ENCODE measurements at regions not wholly inside any gene's neighbourhood (a gene's known extent, or its start where the extent isn't known, plus 50 kb on each side); places are given as distances from the start of the nearest gene placed in this dataset.

GRCh38 chr21:40985370-40985769 lies 138.4 kb upstream of the DSCAM start (continued):
- TF ChIP-seq ZBTB33 (IDR thresholded peaks at IDR 0.05; ENCODE audit: borderline replicate concordance, low read depth) (no peak), MAX (IDR thresholded peaks at IDR 0.05; ENCODE audit: low read depth) (no peak), EP300 (IDR thresholded peaks at IDR 0.05; ENCODE audit: borderline replicate concordance in 1 of 2, low read depth in 1 of 2, low read length in 1 of 2) (no peak), EZH2phosphoT487 (IDR thresholded peaks at IDR 0.05; ENCODE audit: borderline replicate concordance, low read depth) (no peak)

GRCh38 chr21:40990366-40990765 lies 143.4 kb upstream of the DSCAM start:
- ChIA-PET CTCF (no interaction called here), POLR2A (no interaction called here)
- Histone ChIP-seq H4K20me1 (ENCODE audit: insufficient read depth) (no peaks in the 10 kb centered on the region), H2AFZ (ENCODE audit: low read depth) (no peak overlapping the region), H3K4me2 (no peak overlapping the region), H3K4me1 (ENCODE audit: control insufficient read depth in 1 of 2, insufficient read depth in 2 of 2, low read depth in 1 of 2, low read length in 1 of 2) (no peaks in the 10 kb centered on the region), H3K9me3 (peaks cover 9% of the 10 kb centered on the region; the same call in 1 of the 2 replicates), H3K79me2 (ENCODE audit: insufficient read depth) (no peaks in the 10 kb centered on the region), H3K9me2 (no peaks in the 10 kb centered on the region), H3K27me3 (ENCODE audit: insufficient read depth) (no peaks in the 10 kb centered on the region), H3F3A (replicated peaks; ENCODE audit: insufficient read depth) (no peaks in the 10 kb centered on the region), H3K4me3 (ENCODE audit: low read depth in 2 of 2, low read length in 1 of 2) (no peak overlapping the region), H3K27ac (ENCODE audit: low read depth in 2 of 2, low read length in 1 of 2) (no peak overlapping the region), H3K36me3 (replicated peaks in 1 of 2; ENCODE audit: control insufficient read depth in 1 of 2, insufficient read depth in 2 of 2, low read length in 1 of 2) (peaks cover 0 to 3% of the 10 kb centered on the region in 2 experiments), H3K9ac (no peak overlapping the region)
- TF ChIP-seq IRF3 (IDR thresholded peaks at IDR 0.05; ENCODE audit: low read depth, low read length) = no peak
- no peak for TF ChIP-seq EP300 (IDR thresholded peaks at IDR 0.05; ENCODE audit: borderline replicate concordance in 1 of 2, low read depth in 1 of 2, low read length in 1 of 2)
- no peak for TF ChIP-seq RAD21 (IDR thresholded peaks at IDR 0.05; ENCODE audit: low read length)
- TF ChIP-seq FOSL2 (IDR thresholded peaks at IDR 0.05; ENCODE audit: borderline replicate concordance, low read depth) = no peak
- no peak for TF ChIP-seq NFIC (IDR thresholded peaks at IDR 0.05; ENCODE audit: borderline replicate concordance)
- TF ChIP-seq POLR2AphosphoS5 (IDR thresholded peaks at IDR 0.05; ENCODE audit: low read depth, low read length) = no peak
- no peak for TF ChIP-seq TEAD4 (IDR thresholded peaks at IDR 0.05; ENCODE audit: borderline replicate concordance, insufficient read depth)
- TF ChIP-seq MXI1 (IDR thresholded peaks at IDR 0.05; ENCODE audit: low read depth, low read length) = no peak
- no peak for TF ChIP-seq USF2 (IDR thresholded peaks at IDR 0.05; ENCODE audit: borderline replicate concordance, low read depth, low read length)
- TF ChIP-seq FOXJ3 (CRISPR knock-in tag; IDR thresholded peaks at IDR 0.05) = no peak
- TF ChIP-seq USF1 (IDR thresholded peaks at IDR 0.05; ENCODE audit: borderline replicate concordance, low read depth) = no peak
- no peak for TF ChIP-seq GABPA (IDR thresholded peaks at IDR 0.05; ENCODE audit: low read depth)
- TF ChIP-seq MEF2A (IDR thresholded peaks at IDR 0.05; ENCODE audit: borderline replicate concordance, low read depth) = no peak
- no peak for TF ChIP-seq SMC3 (IDR thresholded peaks at IDR 0.05; ENCODE audit: low read depth, low read length)
- DNase-seq = no peak
- 40% methylated on average over 1 of the region's 2 CpGs for WGBS (ENCODE audit: low lambda C conversion rate)

Data from SK-N-SH (cell line).